HG03095 (cell line): ENCODE measurements at regions not wholly inside any gene's neighbourhood (a gene's known extent, or its start where the extent isn't known, plus 50 kb on each side); places are given as distances from the start of the nearest gene placed in this dataset.
A peak's percentile ranks its signal among the peaks of the same experiment; 100 is the strongest.
"Not testable (repeated sequence)": the region's sequence is repeated elsewhere in the genome, so short reads cannot be mapped to it uniquely, and the experiment has no call there.

Source experiments
- ATAC-seq: cut with Tn5 transposase; IDR thresholded peaks from one replicate; pipeline ENCODE4 v1.9.1; 2021; ENCODE audit warnings: moderate library complexity; ENCODE audit not compliant: unreplicated experiment

GRCh38 chr4:105023668-105024055 is 123.0 kb upstream of the TET2 start:
- no peak for ATAC-seq

DNA sequence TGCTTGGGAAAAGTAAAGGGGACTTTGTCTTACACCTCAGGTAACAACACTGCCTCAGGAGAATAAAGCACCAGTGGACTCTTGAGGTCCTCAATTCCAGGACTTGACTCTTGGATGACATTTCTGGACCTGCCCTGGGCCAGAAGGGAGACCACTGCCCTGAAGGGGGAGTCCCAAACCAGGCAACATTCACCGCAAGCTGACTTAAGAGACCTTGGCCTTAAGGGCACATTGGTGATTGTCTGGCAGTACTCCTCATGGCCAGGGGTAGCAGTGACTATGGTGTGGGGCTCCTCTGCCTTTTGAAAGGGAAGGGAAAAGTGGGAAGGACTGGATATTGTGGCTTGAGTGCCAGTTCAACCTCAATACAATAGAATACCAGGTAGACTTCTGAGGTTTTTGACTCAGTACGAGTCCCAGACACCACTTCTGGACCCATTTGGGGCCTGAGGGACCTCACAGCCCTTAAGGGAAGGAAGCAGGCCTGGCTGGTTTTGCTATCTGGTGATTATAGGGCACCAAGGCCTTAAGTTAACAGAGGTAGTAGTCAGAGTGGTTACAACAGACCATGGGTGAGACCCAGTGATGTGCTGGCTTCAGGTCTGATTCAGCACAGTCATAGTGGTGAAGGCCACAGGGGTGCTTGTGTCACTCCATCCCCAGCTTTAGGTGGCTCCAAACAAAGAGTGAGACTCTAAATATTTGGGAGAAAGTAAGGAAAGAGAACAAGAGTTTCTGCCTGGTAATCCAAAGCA is 121.2 kb upstream of the TET2 start:
- no peak for ATAC-seq

GRCh38 chr4:105036991-105037390 is 109.7 kb upstream of the TET2 start:
- no peak for ATAC-seq

DNA sequence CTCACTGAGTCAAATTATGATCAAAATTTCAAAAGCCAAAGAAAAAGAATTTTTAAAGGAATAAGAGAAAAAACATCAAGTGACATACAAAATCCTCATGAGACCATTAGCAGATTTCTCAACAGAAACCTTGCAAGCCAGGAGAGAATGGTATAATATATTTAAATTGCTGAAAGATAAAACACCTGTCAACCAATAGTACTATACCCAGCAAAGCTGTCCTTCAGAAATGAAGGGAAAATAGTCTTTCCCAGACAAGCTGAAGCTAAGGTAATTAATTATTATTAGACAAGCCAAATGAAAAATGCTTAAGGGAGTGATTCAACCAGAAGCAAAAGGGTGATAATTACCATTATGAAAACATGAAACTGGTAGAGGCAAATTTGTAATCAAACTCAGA is 104.2 kb upstream of the TET2 start:
- ATAC-seq, result no peak

GRCh38 chr4:105050896-105051295 is 95.8 kb upstream of the TET2 start:
- ATAC-seq, result no peak

DNA sequence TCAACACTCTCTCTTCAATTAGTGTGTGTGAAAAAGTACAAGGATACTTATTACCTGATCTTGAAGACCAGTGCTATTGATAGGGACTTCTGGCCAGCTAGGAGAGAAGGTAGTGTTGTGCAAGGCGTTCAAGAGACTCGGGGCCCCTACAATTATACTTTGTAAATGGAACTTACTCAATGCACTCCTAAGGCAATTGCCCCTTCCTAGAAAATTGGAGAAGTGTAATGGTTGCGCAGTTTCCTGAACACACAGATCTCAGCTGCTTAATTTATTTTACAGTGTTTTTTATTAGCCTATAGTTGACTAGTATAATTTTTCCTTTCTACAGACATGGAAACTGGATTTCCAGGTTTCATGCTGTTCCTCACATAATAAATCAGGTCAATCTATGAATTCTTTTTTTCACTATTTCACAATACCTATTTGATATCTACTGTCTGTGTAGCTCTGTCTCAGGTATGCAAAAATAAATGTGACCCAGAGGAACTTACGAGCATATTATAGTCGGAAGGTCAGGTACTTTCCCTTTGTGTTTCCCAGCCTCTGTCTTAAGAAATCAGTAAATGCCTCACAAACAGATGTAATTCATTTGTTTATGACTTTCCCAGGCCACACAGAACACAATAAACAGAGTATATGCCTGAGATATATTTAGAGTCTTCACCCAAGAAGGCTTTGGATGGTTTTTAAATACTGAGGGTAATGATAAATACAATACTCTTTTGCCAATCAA is 89.1 kb upstream of the TET2 start:
- peak; percentile 19 for ATAC-seq

- ATAC-seq, result no peak
Observed at GRCh38 chr4:105058177-105058812, 88.4 kb upstream of the TET2 start.

- ATAC-seq, result peak; percentile 33
Observed at GRCh38 chr4:105059337-105059736, 87.3 kb upstream of the TET2 start.

GRCh38 chr4:105060628-105061027 is 86.0 kb upstream of the TET2 start:
- ATAC-seq, result peak; percentile 92

GRCh38 chr4:105061136-105061696 is 85.5 kb upstream of the TET2 start:
- peak; percentile 28 for ATAC-seq

GRCh38 chr4:105061731-105062130 is 84.9 kb upstream of the TET2 start:
- ATAC-seq, result no peak

DNA sequence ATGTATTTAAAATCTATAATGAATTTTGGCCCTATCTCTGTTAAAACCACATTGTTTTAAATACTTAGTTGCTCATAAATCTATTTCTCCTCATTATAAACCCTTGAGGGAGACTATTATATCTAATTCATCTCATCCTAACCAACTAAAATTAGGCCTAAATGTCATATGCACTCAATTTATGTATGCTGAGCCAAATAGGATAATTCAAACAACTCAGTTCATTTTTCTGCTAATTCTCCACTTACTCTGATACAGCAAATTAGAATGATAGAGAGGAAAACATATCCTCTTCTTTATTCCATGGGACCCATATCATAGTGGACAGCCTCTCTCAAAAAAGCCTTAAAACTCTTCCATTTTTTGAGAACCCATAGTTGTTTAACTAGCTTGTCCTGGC is 80.3 kb upstream of the TET2 start:
- ATAC-seq, result no peak

DNA sequence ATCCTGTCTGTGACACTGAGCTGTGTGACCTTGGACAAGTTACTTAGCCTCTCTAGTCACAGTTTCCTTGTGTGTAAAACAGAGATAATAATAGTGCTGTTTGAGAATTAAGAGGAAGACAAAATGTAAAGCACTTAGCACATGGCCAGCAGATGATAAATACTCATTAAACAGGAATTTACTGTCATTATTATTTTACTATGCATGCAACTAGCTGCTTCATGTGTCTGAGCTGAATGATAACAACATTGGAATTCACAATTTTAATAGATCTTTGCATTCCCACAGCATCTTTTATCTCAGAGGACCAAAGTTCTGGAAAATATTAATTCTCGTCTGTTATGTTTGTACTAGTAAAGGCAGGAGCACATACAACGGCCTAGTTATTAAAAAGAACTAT is 79.2 kb upstream of the TET2 start:
- no peak for ATAC-seq

DNA sequence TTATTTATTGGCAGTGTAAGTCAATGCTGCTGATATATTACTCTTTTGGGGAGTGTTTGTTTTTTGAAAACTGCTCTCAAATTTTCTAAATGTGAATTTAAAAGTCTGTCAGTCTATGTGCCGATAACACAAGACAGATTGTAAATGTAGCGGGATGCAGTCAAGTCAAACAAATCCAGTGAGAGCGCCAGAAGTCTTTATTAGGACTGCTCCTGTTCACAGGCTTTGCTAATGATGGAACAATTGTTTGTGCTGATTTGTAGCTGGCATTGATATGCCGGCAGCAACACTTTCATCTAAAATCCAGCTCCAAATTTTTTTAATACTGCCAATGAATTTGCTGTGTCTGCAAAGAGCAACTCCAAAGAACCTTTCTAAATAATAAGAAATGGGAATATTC is 78.7 kb upstream of the TET2 start:
- no peak for ATAC-seq

GRCh38 chr4:105068516-105068915 is 78.2 kb upstream of the TET2 start:
- ATAC-seq, result no peak

DNA sequence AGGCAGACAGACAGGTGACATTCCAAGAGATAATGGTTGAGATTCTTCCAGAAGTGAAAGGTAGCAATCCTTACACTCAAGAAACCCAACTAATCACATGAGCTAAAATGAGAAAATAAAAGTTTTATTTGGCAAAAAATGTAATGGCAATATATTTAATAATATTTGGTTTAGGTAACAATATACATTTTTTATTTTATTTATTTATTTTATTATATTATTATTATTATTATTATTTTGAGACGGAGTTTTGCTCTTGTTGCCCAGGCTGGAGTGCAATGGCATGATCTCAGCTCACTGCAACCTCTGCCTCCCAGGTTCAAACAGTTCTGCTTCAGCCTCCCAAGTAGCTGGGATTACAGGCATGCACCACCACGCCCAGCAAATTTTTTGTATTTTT is 74.6 kb upstream of the TET2 start:
- not testable (repeated sequence) for ATAC-seq

DNA sequence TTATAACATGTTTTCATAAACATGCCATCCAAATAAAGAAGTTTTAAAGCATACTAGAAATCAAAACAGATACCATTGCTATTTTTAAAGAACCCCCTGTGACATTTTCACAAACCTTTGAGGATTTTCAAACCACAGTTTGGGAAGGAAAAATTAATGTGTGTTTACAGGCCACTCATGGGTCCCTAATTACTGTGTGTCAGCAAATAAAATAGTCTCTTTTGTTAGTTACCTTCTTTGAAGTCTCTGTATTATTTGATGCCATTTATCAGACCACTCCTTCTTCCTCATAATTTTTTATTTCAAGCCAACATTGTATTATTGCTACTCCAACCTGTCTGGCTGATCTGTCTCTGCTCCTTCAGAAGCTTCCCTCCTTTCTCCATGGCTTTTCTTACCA is 72.6 kb upstream of the TET2 start:
- no peak for ATAC-seq

DNA sequence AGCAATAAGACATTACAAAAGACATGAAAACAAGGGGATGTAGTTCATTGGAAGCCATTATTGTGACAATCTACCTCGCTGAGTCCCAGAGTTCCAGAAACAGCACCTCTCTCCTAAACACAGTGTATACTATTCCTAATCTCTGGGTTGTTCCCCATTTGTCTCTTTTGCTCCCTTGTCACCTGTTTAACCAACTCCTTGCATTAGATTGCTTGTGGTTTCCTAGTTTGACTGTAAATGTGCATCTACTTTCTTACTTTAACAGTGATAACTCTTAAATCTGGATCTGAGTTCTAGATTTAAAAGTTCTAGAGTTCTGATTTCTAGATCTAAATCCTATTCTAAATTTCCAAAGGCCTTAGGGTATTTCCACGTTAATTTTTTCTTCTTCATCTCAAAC is 71.6 kb upstream of the TET2 start:
- no peak for ATAC-seq

GRCh38 chr4:105088110-105088879 is 58.4 kb upstream of the TET2 start:
- ATAC-seq, result no peak

GRCh38 chr4:105092356-105092755 is 54.3 kb upstream of the TET2 start:
- ATAC-seq, result no peak

- no peak for ATAC-seq
Observed at GRCh38 chr4:105092768-105093167, 53.9 kb upstream of the TET2 start.
